ENCODE measurements at regions not wholly inside any gene's neighbourhood (a gene's known extent, or its start where the extent isn't known, plus 50 kb on each side); places are given as distances from the start of the nearest gene placed in this dataset.
"Not testable (repeated sequence)": the region's sequence is repeated elsewhere in the genome, so short reads cannot be mapped to it uniquely, and the experiment has no call there.

- DNase-seq: no peak
Measured at GRCh38 chr5:38681029-38681706, 124.7 kb upstream of the LIFR start.

GRCh38 chr5:38681966-38682365 is 125.5 kb upstream of the LIFR start:
- no peak for DNase-seq

- DNase-seq: no peak
Measured at GRCh38 chr5:38686658-38687057, 130.2 kb upstream of the LIFR start.

- no peak for DNase-seq
Measured at GRCh38 chr5:38692346-38692745, 135.9 kb upstream of the LIFR start.

- no peak for DNase-seq
Measured at GRCh38 chr5:38692781-38693527, 136.5 kb upstream of the LIFR start.

GRCh38 chr5:38695021-38695958 is 138.8 kb upstream of the LIFR start:
- no peak for DNase-seq

GRCh38 chr5:38697013-38697412 is 140.6 kb upstream of the LIFR start:
- DNase-seq: no peak

GRCh38 chr5:38705529-38705928 is 140.3 kb upstream of the OSMR start:
- DNase-seq: not testable (repeated sequence)

GRCh38 chr5:38706376-38706775 is 139.4 kb upstream of the OSMR start:
- no peak for DNase-seq

- no peak for DNase-seq
Measured at GRCh38 chr5:38707352-38708210, 138.2 kb upstream of the OSMR start.

- DNase-seq: no peak
Measured at GRCh38 chr5:38709678-38710306, 136.0 kb upstream of the OSMR start.

GRCh38 chr5:38710627-38711026 is 135.2 kb upstream of the OSMR start:
- DNase-seq: no peak

GRCh38 chr5:38712391-38712790 is 133.4 kb upstream of the OSMR start:
- no peak for DNase-seq

- no peak for DNase-seq
Measured at GRCh38 chr5:38714240-38714639, 131.6 kb upstream of the OSMR start.

GRCh38 chr5:38714703-38715355 is 131.0 kb upstream of the OSMR start:
- DNase-seq: no peak

GRCh38 chr5:38715696-38716095 is 130.1 kb upstream of the OSMR start:
- no peak for DNase-seq

GRCh38 chr5:38716516-38716915 is 129.3 kb upstream of the OSMR start:
- no peak for DNase-seq

GRCh38 chr5:38718771-38719391 is 126.9 kb upstream of the OSMR start:
- no peak for DNase-seq

- DNase-seq: no peak
Measured at GRCh38 chr5:38719403-38719802, 126.4 kb upstream of the OSMR start.

- DNase-seq: no peak
Measured at GRCh38 chr5:38719916-38720315, 125.9 kb upstream of the OSMR start.

All from RPMI8226 (cell line).